ENCODE measurements at regions not wholly inside any gene's neighbourhood (a gene's known extent, or its start where the extent isn't known, plus 50 kb on each side); places are given as distances from the start of the nearest gene placed in this dataset.

GRCh38 chr5:99368726-99369125 lies 439.9 kb upstream of the CHD1 start:
- no peak overlapping the region for H2AFZ ChIP-seq (ENCODE audit: low read length)
- TF ChIP-seq CTCF (conservative IDR thresholded peaks at IDR 0.05 in 1 of 2, IDR thresholded peaks at IDR 0.05 in 1 of 2; ENCODE audit: low read depth in 1 of 2, low read length in 2 of 2) = no peak
- no peak for TF ChIP-seq EZH2 (IDR thresholded peaks at IDR 0.05; ENCODE audit: low read length, missing control alignments)
- H3K4me3 ChIP-seq (replicated peaks in 1 of 4; ENCODE audit: control extremely low read depth in 1 of 4, insufficient read depth in 1 of 4, low read depth in 3 of 4, low read length in 4 of 4) = no peak overlapping the region
- no peaks in the 10 kb centered on the region for H3K27me3 ChIP-seq (ENCODE audit: control insufficient read depth, insufficient read depth, low read length)
- no peak overlapping the region for H3K27ac ChIP-seq (ENCODE audit: insufficient read depth, low read length)
- no peaks in the 10 kb centered on the region for H4K20me1 ChIP-seq (ENCODE audit: control insufficient read depth, extremely low read depth, insufficient read depth, low read length)
- H3K9ac ChIP-seq (ENCODE audit: insufficient read depth, low read length) = no peak overlapping the region
- H3K36me3 ChIP-seq (ENCODE audit: control insufficient read depth, insufficient read depth, low read length) = no peaks in the 10 kb centered on the region
- no peaks in the 10 kb centered on the region for H3K4me1 ChIP-seq (ENCODE audit: control insufficient read depth, extremely low read depth, insufficient read depth, low read length)
- no peak for DNase-seq (ENCODE audit: low read depth in 2 of 2)
- H3K4me2 ChIP-seq (ENCODE audit: extremely low read depth, insufficient read depth, low read length) = no peak overlapping the region
- no peaks in the 10 kb centered on the region for H3K79me2 ChIP-seq (ENCODE audit: control insufficient read depth, insufficient read depth, low read length)
- no peaks in the 10 kb centered on the region for H3K9me3 ChIP-seq (ENCODE audit: control insufficient read depth, insufficient read depth, low read depth, low read length)

- no peak overlapping the region for H3K4me3 ChIP-seq (replicated peaks in 1 of 4; ENCODE audit: control extremely low read depth in 1 of 4, insufficient read depth in 1 of 4, low read depth in 3 of 4, low read length in 4 of 4)
- peak in 1 of 2 donors; percentile 74 for DNase-seq (ENCODE audit: low read depth in 2 of 2)
- TF ChIP-seq EZH2 (IDR thresholded peaks at IDR 0.05; ENCODE audit: low read length, missing control alignments) (no peak), CTCF (conservative IDR thresholded peaks at IDR 0.05 in 1 of 2, IDR thresholded peaks at IDR 0.05 in 1 of 2; ENCODE audit: low read depth in 1 of 2, low read length in 2 of 2) (no peak)
Measured at GRCh38 chr5:99355881-99356280, 427.1 kb upstream of the CHD1 start.

GRCh38 chr5:99349787-99350186 lies 421.0 kb upstream of the CHD1 start:
- no peak for DNase-seq (ENCODE audit: low read depth in 2 of 2)
- Histone ChIP-seq H3K27me3 (ENCODE audit: control insufficient read depth, insufficient read depth, low read length) (no peaks in the 10 kb centered on the region), H3K36me3 (ENCODE audit: control insufficient read depth, insufficient read depth, low read length) (no peaks in the 10 kb centered on the region), H3K9ac (ENCODE audit: insufficient read depth, low read length) (no peak overlapping the region), H3K4me3 (replicated peaks in 1 of 4; ENCODE audit: control extremely low read depth in 1 of 4, insufficient read depth in 1 of 4, low read depth in 3 of 4, low read length in 4 of 4) (no peak overlapping the region), H3K27ac (ENCODE audit: insufficient read depth, low read length) (no peak overlapping the region), H3K79me2 (ENCODE audit: control insufficient read depth, insufficient read depth, low read length) (no peaks in the 10 kb centered on the region), H3K4me2 (ENCODE audit: extremely low read depth, insufficient read depth, low read length) (no peak overlapping the region), H3K4me1 (ENCODE audit: control insufficient read depth, extremely low read depth, insufficient read depth, low read length) (no peaks in the 10 kb centered on the region), H4K20me1 (ENCODE audit: control insufficient read depth, extremely low read depth, insufficient read depth, low read length) (no peaks in the 10 kb centered on the region), H2AFZ (ENCODE audit: low read length) (no peak overlapping the region), H3K9me3 (ENCODE audit: control insufficient read depth, insufficient read depth, low read depth, low read length) (no peaks in the 10 kb centered on the region)
- TF ChIP-seq EZH2 (IDR thresholded peaks at IDR 0.05; ENCODE audit: low read length, missing control alignments) = no peak
- TF ChIP-seq CTCF (conservative IDR thresholded peaks at IDR 0.05 in 1 of 2, IDR thresholded peaks at IDR 0.05 in 1 of 2; ENCODE audit: low read depth in 1 of 2, low read length in 2 of 2) = no peak

More at GRCh38 chr5:99355881-99356280, 427.1 kb upstream of the CHD1 start:
- Histone ChIP-seq H3K27me3 (ENCODE audit: control insufficient read depth, insufficient read depth, low read length) (no peaks in the 10 kb centered on the region), H3K4me2 (ENCODE audit: extremely low read depth, insufficient read depth, low read length) (no peak overlapping the region), H3K9me3 (ENCODE audit: control insufficient read depth, insufficient read depth, low read depth, low read length) (no peaks in the 10 kb centered on the region), H2AFZ (ENCODE audit: low read length) (no peak overlapping the region), H3K79me2 (ENCODE audit: control insufficient read depth, insufficient read depth, low read length) (no peaks in the 10 kb centered on the region), H3K36me3 (ENCODE audit: control insufficient read depth, insufficient read depth, low read length) (no peaks in the 10 kb centered on the region), H4K20me1 (ENCODE audit: control insufficient read depth, extremely low read depth, insufficient read depth, low read length) (no peaks in the 10 kb centered on the region), H3K9ac (ENCODE audit: insufficient read depth, low read length) (no peak overlapping the region), H3K27ac (ENCODE audit: insufficient read depth, low read length) (no peak overlapping the region), H3K4me1 (ENCODE audit: control insufficient read depth, extremely low read depth, insufficient read depth, low read length) (no peaks in the 10 kb centered on the region)

Data from fibroblast of lung (primary cell).